Fibroblast of the aortic adventitia (primary cell): ENCODE measurements at regions not wholly inside any gene's neighbourhood (a gene's known extent, or its start where the extent isn't known, plus 50 kb on each side); places are given as distances from the start of the nearest gene placed in this dataset.

Source experiments
- DNase-seq: peaks from one replicate; pipeline ENCODE4 v3.0.0-alpha.2; 2010; ENCODE audit warnings: low read depth
- H3K4me3 ChIP-seq: 2 replicates; pipeline ENCODE4 v1.5.1; 2011; ENCODE audit warnings: low read depth, mild to moderate bottlenecking, control low read depth, low read length, moderate library complexity
- CTCF ChIP-seq: IDR thresholded peaks from 2 replicates; pipeline ENCODE4 v1.5.1; 2011; ENCODE audit warnings: mild to moderate bottlenecking, low read length, control low read depth, inconsistent platforms; ENCODE audit not compliant: insufficient read depth

GRCh38 chr22:49518436-49518970, 309.2 kb downstream of the BRD1 start:
- H3K4me3 ChIP-seq = no peak overlapping the region
- DNase-seq = no peak
- no peak for TF ChIP-seq CTCF

- no peak for DNase-seq
Observed at GRCh38 chr22:49517667-49518185, 309.9 kb downstream of the BRD1 start.

DNA sequence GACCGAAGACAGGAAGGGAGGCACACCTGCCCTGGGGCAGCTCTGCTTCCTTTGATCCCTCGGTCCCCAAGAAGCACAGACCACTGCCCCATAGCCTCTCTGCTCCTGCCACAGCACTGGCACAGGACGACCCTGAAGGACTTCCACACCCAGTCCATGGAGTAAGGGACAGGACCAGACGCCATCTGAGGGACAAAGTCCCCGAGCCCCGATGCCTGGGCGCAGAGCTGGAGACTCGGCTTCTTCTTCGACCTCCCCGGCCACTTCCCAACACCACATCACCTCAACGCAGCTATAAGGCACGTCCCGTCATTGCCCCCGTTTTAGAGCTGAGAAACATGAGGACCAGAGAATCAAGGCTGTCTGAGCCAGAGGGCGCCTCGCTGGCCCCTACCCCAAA, 310.5 kb downstream of the BRD1 start:
- no peak overlapping the region for H3K4me3 ChIP-seq
- no peak for TF ChIP-seq CTCF
- DNase-seq = no peak

More at GRCh38 chr22:49517667-49518185, 309.9 kb downstream of the BRD1 start:
- no peak for TF ChIP-seq CTCF
- H3K4me3 ChIP-seq = no peak overlapping the region

GRCh38 chr22:49515475-49515874, 312.2 kb downstream of the BRD1 start:
- TF ChIP-seq CTCF = no peak
- no peak for DNase-seq
- no peak overlapping the region for H3K4me3 ChIP-seq

DNA sequence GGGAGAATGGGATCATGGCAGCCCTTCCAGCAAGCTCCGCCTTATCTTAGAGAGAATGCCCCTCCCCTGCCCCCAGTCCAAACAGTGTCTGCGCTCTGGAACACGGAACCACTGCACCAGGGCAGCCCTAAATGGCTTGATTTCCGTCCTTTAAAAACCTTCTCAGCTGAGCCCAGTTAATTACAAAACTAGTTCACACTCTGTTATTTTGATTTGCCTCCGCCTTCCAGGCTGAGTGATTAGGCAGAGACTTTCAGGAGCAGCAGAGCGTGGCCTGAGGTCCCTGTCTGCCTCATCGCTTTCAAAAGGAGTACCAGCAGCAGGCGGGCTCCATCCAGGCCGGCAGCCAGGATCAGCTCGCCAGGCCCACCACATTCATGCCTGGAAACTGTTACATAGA, 313.0 kb downstream of the BRD1 start:
- TF ChIP-seq CTCF = no peak
- H3K4me3 ChIP-seq = no peak overlapping the region

DNA sequence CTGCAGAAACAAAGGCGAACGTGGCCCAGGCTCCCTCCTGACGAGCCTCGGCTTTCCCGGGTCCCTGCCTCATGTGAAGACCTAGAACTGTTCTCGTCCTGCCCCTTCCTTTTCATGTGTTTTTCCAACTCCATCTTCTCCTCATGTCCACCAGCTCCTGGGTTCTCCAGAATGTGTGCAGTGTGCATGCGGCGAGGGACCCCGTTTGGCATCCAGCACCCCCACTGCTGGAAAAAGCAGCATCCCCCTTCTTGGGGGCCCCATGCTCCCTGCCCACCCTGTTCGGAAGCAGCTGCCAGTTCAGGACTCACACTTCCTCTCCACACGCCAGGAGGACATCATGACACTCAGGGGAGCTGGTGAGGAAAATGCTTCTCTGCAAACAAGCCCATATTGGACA, 313.5 kb downstream of the BRD1 start:
- H3K4me3 ChIP-seq = no peak overlapping the region
- no peak for TF ChIP-seq CTCF
- DNase-seq = no peak

More for the DNA sequence above, 313.0 kb downstream of the BRD1 start:
- DNase-seq = no peak

- no peak overlapping the region for H3K4me3 ChIP-seq
- no peak for DNase-seq
- TF ChIP-seq CTCF = no peak
Observed at GRCh38 chr22:49513358-49513851, 314.3 kb downstream of the BRD1 start.
